GM12878 (cell line): ENCODE measurements at regions not wholly inside any gene's neighbourhood (a gene's known extent, or its start where the extent isn't known, plus 50 kb on each side); places are given as distances from the start of the nearest gene placed in this dataset.
"Not testable (repeated sequence)": the region's sequence is repeated elsewhere in the genome, so short reads cannot be mapped to it uniquely, and the experiment has no call there.

ENCODE experiments used
- ATAC-seq: fragments of 200-7000 bp; cut with Tn5 transposase; 3 replicates; pipeline ENCODE4 v1.9.1; 2020; ENCODE audit warnings: mild to moderate bottlenecking, moderate library complexity
- BruUV-seq: library from RNA; stranded (reverse); fragments of 400-500 nt; replicated peaks from 2 replicates; lab custom pipeline; 2021; lab: Mats Ljungman, UMichigan
- CTCF ChIA-PET: fragments of 300-600 bp; sonication (Branson Sonifier 250); formaldehyde crosslinking; extraction: SDS; loops from one replicate; lab custom pipeline; 2021; ENCODE audit warnings: inconsistent platforms; lab: Yijun Ruan, JAX
- POLR2A ChIA-PET: fragments of 350-600 bp; formaldehyde crosslinking; extraction: SDS; loops from one replicate; lab custom pipeline; 2021; ENCODE audit warnings: inconsistent platforms; lab: Charles Lee
- RAD21 ChIA-PET: fragments of 300-600 bp; sonication (Branson Sonifier 250); formaldehyde crosslinking; loops from one replicate; lab custom pipeline; 2023; ENCODE audit warnings: antibody characterized with exemption; ENCODE audit not compliant: unreplicated experiment; lab: Charles Lee
- SMC1A ChIA-PET: fragments of 300-600 bp; sonication (Branson Sonifier 250); formaldehyde crosslinking; loops from one replicate; lab custom pipeline; 2023; ENCODE audit not compliant: unreplicated experiment, uncharacterized antibody; lab: Charles Lee
- DNase-seq: peaks from one replicate; pipeline ENCODE4 v3.0.0-alpha.2; 2011; ENCODE audit warnings: low read depth, low spot score
- FAIRE-seq: peaks from 3 replicates; lab custom pipeline; 2011; peaks lifted over from hg19 to GRCh38; lab: Jason Lieb, UNC
- H2AFZ ChIP-seq: 2 replicates; pipeline ENCODE4 v1.6.0; 2011; ENCODE audit warnings: low read depth, low read length, control low read depth; ENCODE audit not compliant: control insufficient read depth
- H3K27ac ChIP-seq: 2 replicates; pipeline ENCODE4 v1.5.1; 2011; ENCODE audit warnings: control low read depth; ENCODE audit not compliant: control insufficient read depth, insufficient read depth
- H3K27me3 ChIP-seq, 2 experiments: replicated peaks in 1 of 2; 2 replicates each; pipeline versions ENCODE4 v1.6.0 to v1.6.1; 2011; ENCODE audit warnings: low read length in 1 of 2; ENCODE audit not compliant: control insufficient read depth in 2 of 2, insufficient read depth in 2 of 2
- H3K36me3 ChIP-seq, 2 experiments: 2 replicates each; pipeline ENCODE4 v1.5.1; 2011; ENCODE audit warnings: low read length in 1 of 2; ENCODE audit not compliant: control insufficient read depth in 2 of 2, insufficient read depth in 2 of 2
- H3K4me1 ChIP-seq: 2 replicates; pipeline ENCODE4 v1.6.1; 2011; ENCODE audit warnings: mild to moderate bottlenecking, low read length, moderate library complexity, mixed read lengths; ENCODE audit not compliant: control insufficient read depth, insufficient read depth
- H3K4me2 ChIP-seq: 2 replicates; pipeline ENCODE4 v1.6.0; 2011; ENCODE audit warnings: control low read depth; ENCODE audit not compliant: control insufficient read depth, insufficient read depth
- H3K4me3 ChIP-seq: fragments of 200-600 bp; sonication (generic); 2 replicates; pipeline ENCODE4 v1.5.1; 2016
- H3K79me2 ChIP-seq: 2 replicates; pipeline ENCODE4 v1.6.0; 2011; ENCODE audit warnings: low read length; ENCODE audit not compliant: control insufficient read depth, insufficient read depth
- H3K9ac ChIP-seq: 2 replicates; pipeline ENCODE4 v1.8.0; 2011; ENCODE audit warnings: low read length, control low read depth, mixed read lengths; ENCODE audit not compliant: control insufficient read depth, insufficient read depth
- H3K9me3 ChIP-seq: replicated peaks from 3 replicates; pipeline ENCODE4 v1.5.1; 2011; ENCODE audit warnings: mild to moderate bottlenecking, low read length; ENCODE audit not compliant: control insufficient read depth, insufficient read depth
- H4K20me1 ChIP-seq: 2 replicates; pipeline ENCODE4 v1.6.0; 2011; ENCODE audit not compliant: control insufficient read depth, insufficient read depth
- WGBS: methylation state at CpG from one replicate; pipeline ENCODE4 v1.1.6; 2016; ENCODE audit warnings: low lambda C conversion rate; ENCODE audit not compliant: insufficient replicate concordance, insufficient coverage; ENCODE audit errors: missing lambda C conversion rate; 5-methylcytosine and 5-hydroxymethylcytosine counted together
- in situ Hi-C: fragments of 300-500 bp; cut with MboI; formaldehyde crosslinking; loops from 9 replicates; pipeline ENCODE4 v1.14.3; 2018; ENCODE audit warnings: mixed read lengths
- intact Hi-C: fragments of 100-400 bp; cut with micrococcal nuclease; formaldehyde crosslinking; loops from one replicate; pipeline ENCODE4 v1.14.2; 2022; ENCODE audit not compliant: unreplicated experiment

- BruUV-seq, H3K27me3 ChIP-seq, intact Hi-C loops, CTCF ChIA-PET, H3K27ac ChIP-seq, H3K9me3 ChIP-seq, H3K4me2 ChIP-seq, ATAC-seq, POLR2A ChIA-PET, H3K4me1 ChIP-seq, RAD21 ChIA-PET, DNase-seq, H2AFZ ChIP-seq, H3K4me3 ChIP-seq, FAIRE-seq, H4K20me1 ChIP-seq, H3K36me3 ChIP-seq, H3K79me2 ChIP-seq, SMC1A ChIA-PET, H3K9ac ChIP-seq, in situ Hi-C loops: not testable (repeated sequence)
- 18% methylated on average over 2 of the region's 2 CpGs for WGBS
Observed at GRCh38 chr1:144140243-144140642, 168.5 kb upstream of the FAM72C start.

DNA sequence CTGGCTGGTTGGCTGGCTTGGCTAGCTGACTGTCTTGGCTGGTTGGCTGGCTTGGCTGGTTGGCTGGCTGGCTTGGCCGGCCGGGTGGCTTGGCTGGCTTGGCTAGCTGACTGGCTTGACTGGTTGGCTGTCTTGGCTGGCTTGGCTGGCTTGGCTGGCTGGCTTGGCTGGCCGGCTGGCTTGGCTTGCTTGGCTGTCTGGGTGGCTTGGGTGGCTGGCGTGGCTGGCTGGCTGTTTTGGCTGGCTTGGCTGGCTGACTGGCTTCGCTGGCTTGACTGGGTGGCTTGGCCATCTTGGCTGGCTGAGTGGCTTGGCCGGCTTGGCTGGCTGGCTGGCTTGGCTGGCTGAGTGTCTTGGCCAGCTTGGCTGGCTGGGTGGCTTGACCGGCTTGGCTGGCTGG lies 133.2 kb upstream of the FAM72C start:
- RAD21 ChIA-PET, CTCF ChIA-PET, H3K4me1 ChIP-seq, H3K27ac ChIP-seq, H3K4me3 ChIP-seq, FAIRE-seq, H3K9me3 ChIP-seq, DNase-seq, BruUV-seq, H3K79me2 ChIP-seq, SMC1A ChIA-PET, H4K20me1 ChIP-seq, intact Hi-C loops, H3K27me3 ChIP-seq, ATAC-seq, in situ Hi-C loops, H3K36me3 ChIP-seq, POLR2A ChIA-PET, H3K9ac ChIP-seq, H3K4me2 ChIP-seq, H2AFZ ChIP-seq: not testable (repeated sequence)
- 19% methylated on average over 4 of the region's 7 CpGs for WGBS

- H3K79me2 ChIP-seq, H3K36me3 ChIP-seq, BruUV-seq, intact Hi-C loops, H3K4me1 ChIP-seq, H3K27me3 ChIP-seq, ATAC-seq, FAIRE-seq, H3K9me3 ChIP-seq, H2AFZ ChIP-seq, RAD21 ChIA-PET, POLR2A ChIA-PET, DNase-seq, H4K20me1 ChIP-seq, H3K4me2 ChIP-seq, H3K27ac ChIP-seq, in situ Hi-C loops, H3K9ac ChIP-seq, H3K4me3 ChIP-seq, SMC1A ChIA-PET, CTCF ChIA-PET: not testable (repeated sequence)
- WGBS: 48% methylated on average over 14 of the region's 14 CpGs
Observed at GRCh38 chr1:144104000-144104677, 132.4 kb upstream of the FAM72C start.

- H3K9me3 ChIP-seq, BruUV-seq, CTCF ChIA-PET, H3K4me2 ChIP-seq, H3K79me2 ChIP-seq, intact Hi-C loops, FAIRE-seq, H3K27ac ChIP-seq, in situ Hi-C loops, H3K4me1 ChIP-seq, H4K20me1 ChIP-seq, DNase-seq, POLR2A ChIA-PET, H3K27me3 ChIP-seq, H2AFZ ChIP-seq, ATAC-seq, H3K36me3 ChIP-seq, RAD21 ChIA-PET, H3K9ac ChIP-seq, H3K4me3 ChIP-seq, SMC1A ChIA-PET: not testable (repeated sequence)
- WGBS: 44% methylated on average over 6 of the region's 6 CpGs
Observed at GRCh38 chr1:144103156-144103880, 131.5 kb upstream of the FAM72C start.
